Mammary epithelial cell (primary cell): ENCODE measurements at regions not wholly inside any gene's neighbourhood (a gene's known extent, or its start where the extent isn't known, plus 50 kb on each side); places are given as distances from the start of the nearest gene placed in this dataset.

ENCODE experiments used
- EZH2 ChIP-seq: IDR thresholded peaks from 2 replicates; pipeline ENCODE4 v1.6.1; 2012; ENCODE audit warnings: low read length, inconsistent platforms, borderline replicate concordance
- TF ChIP-seq, protein P1 (sequence below), 2 donors: IDR thresholded peaks in 1 of 2; conservative IDR thresholded peaks in 1 of 2; 2 replicates each; pipeline ENCODE4 v1.5.1; 2011 to 2012; ENCODE audit warnings: inconsistent platforms in 2 of 2, low read length in 2 of 2, mild to moderate bottlenecking in 2 of 2, control low read depth in 1 of 2, low read depth in 1 of 2; ENCODE audit not compliant: insufficient read depth in 1 of 2; ENCODE audit errors: extremely low read depth in 1 of 2

DNA sequence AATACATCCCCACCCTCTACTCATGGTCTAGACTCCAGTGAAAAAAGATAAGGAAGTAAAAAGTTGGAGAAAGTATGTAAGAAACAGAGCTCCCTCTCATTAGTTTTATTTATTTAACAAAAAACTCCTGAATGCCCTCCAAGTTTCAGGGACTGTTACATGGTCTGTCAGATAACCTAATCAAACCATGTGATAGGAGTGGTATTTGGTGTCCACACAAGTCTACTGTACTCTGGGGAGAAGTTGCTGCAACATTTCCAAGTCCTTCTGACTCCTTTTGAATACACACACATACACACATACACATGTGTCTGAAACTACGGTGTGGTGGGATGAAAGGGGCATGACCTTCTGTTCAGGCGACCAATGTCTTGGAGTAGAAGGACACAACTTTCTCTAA lies 320.0 kb downstream of the ADGRG6 start:
- TF ChIP-seq, protein P1, sequence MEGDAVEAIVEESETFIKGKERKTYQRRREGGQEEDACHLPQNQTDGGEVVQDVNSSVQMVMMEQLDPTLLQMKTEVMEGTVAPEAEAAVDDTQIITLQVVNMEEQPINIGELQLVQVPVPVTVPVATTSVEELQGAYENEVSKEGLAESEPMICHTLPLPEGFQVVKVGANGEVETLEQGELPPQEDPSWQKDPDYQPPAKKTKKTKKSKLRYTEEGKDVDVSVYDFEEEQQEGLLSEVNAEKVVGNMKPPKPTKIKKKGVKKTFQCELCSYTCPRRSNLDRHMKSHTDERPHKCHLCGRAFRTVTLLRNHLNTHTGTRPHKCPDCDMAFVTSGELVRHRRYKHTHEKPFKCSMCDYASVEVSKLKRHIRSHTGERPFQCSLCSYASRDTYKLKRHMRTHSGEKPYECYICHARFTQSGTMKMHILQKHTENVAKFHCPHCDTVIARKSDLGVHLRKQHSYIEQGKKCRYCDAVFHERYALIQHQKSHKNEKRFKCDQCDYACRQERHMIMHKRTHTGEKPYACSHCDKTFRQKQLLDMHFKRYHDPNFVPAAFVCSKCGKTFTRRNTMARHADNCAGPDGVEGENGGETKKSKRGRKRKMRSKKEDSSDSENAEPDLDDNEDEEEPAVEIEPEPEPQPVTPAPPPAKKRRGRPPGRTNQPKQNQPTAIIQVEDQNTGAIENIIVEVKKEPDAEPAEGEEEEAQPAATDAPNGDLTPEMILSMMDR (conservative IDR thresholded peaks at IDR 0.05 in 1 of 2, IDR thresholded peaks at IDR 0.05 in 1 of 2; ENCODE audit: extremely low read depth in 1 of 2, insufficient read depth in 1 of 2, low read depth in 1 of 2, low read length in 2 of 2), result no peak
- TF ChIP-seq EZH2, result no peak
